ENCODE measurements at regions not wholly inside any gene's neighbourhood (a gene's known extent, or its start where the extent isn't known, plus 50 kb on each side); places are given as distances from the start of the nearest gene placed in this dataset.

DNA sequence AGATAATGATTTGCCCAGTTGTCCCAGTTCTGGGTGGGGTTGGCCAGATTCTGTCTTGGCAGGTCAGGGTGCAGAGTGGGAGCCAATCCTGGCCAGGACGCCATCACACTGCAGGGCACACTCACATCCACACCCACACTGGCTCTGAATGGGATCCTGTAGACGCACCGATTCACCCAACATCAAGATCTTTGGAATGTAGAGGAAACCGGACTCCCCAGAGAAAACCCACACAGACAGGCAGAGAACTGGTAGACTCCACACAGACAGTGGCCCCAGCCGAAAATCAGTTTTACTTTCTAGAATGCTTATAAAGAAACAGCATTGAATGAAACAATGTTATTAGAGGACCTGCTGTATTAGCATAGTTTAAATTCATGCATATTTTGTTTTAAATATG, 343.1 kb upstream of the DAB2 start:
- Histone ChIP-seq H2BK120ac (ENCODE audit: low read depth, low read length, poor library complexity, severe bottlenecking) (no peak overlapping the region), H3K56ac (ENCODE audit: insufficient read length, low read depth, low read length) (no peak overlapping the region), H4K20me1 (ENCODE audit: control insufficient read depth, insufficient read depth, insufficient read length) (no peaks in the 10 kb centered on the region), H3K4ac (ENCODE audit: low read depth, low read length) (no peak overlapping the region), H3K4me2 (ENCODE audit: insufficient read depth, insufficient read length, low read length) (no peak overlapping the region), H3K79me2 (ENCODE audit: insufficient read depth, low read length) (no peaks in the 10 kb centered on the region), H3K23me2 (ENCODE audit: insufficient read length, low read depth, low read length, poor library complexity, severe bottlenecking) (no peaks in the 10 kb centered on the region), H3K18ac (ENCODE audit: insufficient read length, low read depth, low read length) (no peak overlapping the region), H3K27me3 (ENCODE audit: insufficient read depth, low read length) (no peaks in the 10 kb centered on the region; the same call in 1 of the 2 replicates), H2BK15ac (ENCODE audit: low read depth, low read length) (no peak overlapping the region), H3K79me1 (ENCODE audit: insufficient read depth, low read depth, low read length, poor library complexity, severe bottlenecking) (no peaks in the 10 kb centered on the region), H4K91ac (ENCODE audit: insufficient read length, low read depth, low read length) (no peak overlapping the region), H4K5ac (ENCODE audit: insufficient read length, low read depth, low read length) (no peak overlapping the region), H2AFZ (ENCODE audit: low read length) (no peak overlapping the region), H4K8ac (replicated peaks; ENCODE audit: insufficient read length, low read depth, low read length) (no peak overlapping the region), H2AK5ac (ENCODE audit: insufficient read length, low read length) (no peak overlapping the region), H2BK5ac (ENCODE audit: insufficient read length, low read length) (no peak overlapping the region), H3T11ph (ENCODE audit: low read length) (no peak overlapping the region), H2BK12ac (ENCODE audit: insufficient read length, low read depth, low read length) (no peak overlapping the region), H3K9ac (ENCODE audit: extremely low read depth, insufficient read length, low read length) (no peak overlapping the region), H3K9me3 (ENCODE audit: control insufficient read depth, low read depth, low read length) (no peaks in the 10 kb centered on the region), H3K23ac (ENCODE audit: insufficient read length, low read depth, low read length) (no peak overlapping the region), H3K27ac (ENCODE audit: insufficient read length, low read depth, low read length) (no peak overlapping the region), H2BK20ac (ENCODE audit: low read depth, low read length, poor library complexity, severe bottlenecking) (no peak overlapping the region), H3K4me1 (ENCODE audit: insufficient read depth, low read length) (no peaks in the 10 kb centered on the region), H3K14ac (ENCODE audit: insufficient read depth, low read length) (no peak overlapping the region)
- H3K27me3 Mint-ChIP-seq (ENCODE audit: low read depth) = no peaks in the 10 kb centered on the region
- DNase-seq = no peak
- H3K4me1 Mint-ChIP-seq = no peaks in the 10 kb centered on the region
- H3K9me3 Mint-ChIP-seq = no peaks in the 10 kb centered on the region
- no peak for TF ChIP-seq CTCF (conservative IDR thresholded peaks at IDR 0.05)
- no peak overlapping the region for H3K4me3 Mint-ChIP-seq
- no CpG with 5 or more reads among the region's 5 CpGs for WGBS (ENCODE audit: extremely low coverage, insufficient read length, low lambda C conversion rate)
- no peaks in the 10 kb centered on the region for H3K36me3 Mint-ChIP-seq (ENCODE audit: insufficient read depth in 1 of 3, low read depth in 3 of 3)
- no peak overlapping the region for H3K27ac Mint-ChIP-seq

Data from H9 (cell line).